Spleen (tissue), 11 donors: ENCODE measurements at regions not wholly inside any gene's neighbourhood (a gene's known extent, or its start where the extent isn't known, plus 50 kb on each side); places are given as distances from the start of the nearest gene placed in this dataset.

Source experiments
- DNase-seq: peaks from one replicate; pipeline ENCODE4 v3.0.0-alpha.2; 2020
- H3K27ac ChIP-seq, 8 donors: fragments of 200-600 bp; sonication (generic) in 7 of 8; 1 replicate in 4 of 8; 2 replicates in 4 of 8; pipeline versions ENCODE4 v1.5.0 to v1.8.0; 2016 to 2021; ENCODE audit warnings: inconsistent platforms in 4 of 8, mild to moderate bottlenecking in 4 of 8, moderate library complexity in 1 of 8
- H3K27me3 ChIP-seq, 7 donors: fragments of 200-600 bp; sonication (generic) in 6 of 7; replicated peaks in 1 of 7; 1 replicate in 4 of 7; 2 replicates in 3 of 7; pipeline versions ENCODE4 v1.5.0 to v1.8.0; 2016 to 2021; ENCODE audit warnings: inconsistent platforms in 3 of 7, mild to moderate bottlenecking in 1 of 7
- H3K36me3 ChIP-seq, 6 donors: fragments of 200-600 bp; sonication (generic) in 5 of 6; 1 replicate in 4 of 6; 2 replicates in 2 of 6; pipeline versions ENCODE4 v1.5.0 to v1.8.0; 2016 to 2021; ENCODE audit warnings: inconsistent platforms in 2 of 6
- H3K4me1 ChIP-seq, 6 donors: fragments of 200-600 bp; sonication (generic) in 5 of 6; 1 replicate in 3 of 6; 2 replicates in 3 of 6; pipeline versions ENCODE4 v1.5.0 to v1.8.0; 2016 to 2021; ENCODE audit warnings: inconsistent platforms in 3 of 6
- H3K4me3 ChIP-seq, 8 donors: fragments of 200-600 bp; sonication (generic) in 7 of 8; 1 replicate in 4 of 8; 2 replicates in 4 of 8; pipeline versions ENCODE4 v1.5.0 to v1.8.0; 2016 to 2021; ENCODE audit warnings: inconsistent platforms in 4 of 8, mild to moderate bottlenecking in 4 of 8, moderate library complexity in 2 of 8
- H3K9me3 ChIP-seq, 8 donors: fragments of 200-600 bp; sonication (generic) in 7 of 8; 1 replicate in 4 of 8; 2 replicates in 4 of 8; pipeline versions ENCODE4 v1.5.0 to v1.8.0; 2016 to 2021; ENCODE audit warnings: inconsistent platforms in 4 of 8
- POLR2A ChIP-seq, 3 donors: fragments of 450-650 bp; IDR thresholded peaks; one replicate each; pipeline ENCODE4 v1.5.1; 2017; ENCODE audit warnings: antibody characterized with exemption in 3 of 3, mild to moderate bottlenecking in 1 of 3
- POLR2AphosphoS5 ChIP-seq, 3 donors: sonication (generic); formaldehyde crosslinking; IDR thresholded peaks; one replicate each; pipeline ENCODE4 v1.5.1; 2017; ENCODE audit warnings: antibody characterized with exemption in 3 of 3
- WGBS, 5 donors: extraction: QIAGEN DNeasy Blood & Tissue Kit in 3 of 5; methylation state at CpG; one replicate each; pipeline versions ENCODE4 v1.1.5 to v1.1.7; 2013 to 2018; 5-methylcytosine and 5-hydroxymethylcytosine counted together
- intact Hi-C: fragments of 100-400 bp; cut with DNase I; formaldehyde crosslinking; loops from one replicate; pipeline ENCODE4 v1.15.0; 2023; ENCODE audit warnings: low total_unique reads
- TF ChIP-seq, protein P1 (sequence below), 11 experiments: fragments of 200-600 bp in 7 of 11; fragments of 450-650 bp in 4 of 11; sonication (generic) in 4 of 11; IDR thresholded peaks in 8 of 11; conservative IDR thresholded peaks in 3 of 11; 1 replicate in 7 of 11; 2 replicates in 4 of 11; pipeline versions ENCODE4 v1.4.0 to v1.8.0; 2016 to 2021; ENCODE audit warnings: antibody characterized with exemption in 11 of 11, inconsistent platforms in 4 of 11, mild to moderate bottlenecking in 1 of 11
- donor health status: healthy with polysubstance abuse.
- donor health status: DM: no; HTN: no; CAD: no; lungs with moderate emphysema.
- donor health status: DM: no; HTN: no; CAD: no.
- donor health status: Bipolar disorder and iron deficiency.
- donor health status: healthy.
- donor health status: DM: no; HTN: no; CAD: no.
- donor health status: DM: yes; HTN: yes; CAD: no.

DNA sequence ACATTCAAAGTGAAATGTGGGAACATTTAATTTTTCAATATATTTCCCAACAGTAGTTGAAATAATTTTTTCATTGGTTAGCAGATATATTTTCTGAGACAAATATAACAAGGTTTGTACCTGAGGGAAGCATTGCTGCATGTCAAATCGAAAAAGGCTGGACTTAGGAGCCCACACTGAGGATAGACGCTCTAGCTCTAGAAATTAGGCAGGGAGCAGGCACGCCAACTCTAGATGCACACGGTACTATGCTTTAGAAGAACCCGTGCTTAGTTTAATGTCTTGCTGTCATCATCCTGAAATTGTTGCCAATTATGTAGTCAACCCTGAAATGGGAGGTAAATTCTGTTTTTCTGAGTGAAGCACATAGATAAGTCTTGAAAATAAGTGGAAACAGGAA is 731.1 kb upstream of the ZNF804A start:
- 63 to 89% (median 83%) methylated on average over 5 of the region's 5 CpGs for WGBS, 5 donors
- intact Hi-C loops: no loop called here

DNA sequence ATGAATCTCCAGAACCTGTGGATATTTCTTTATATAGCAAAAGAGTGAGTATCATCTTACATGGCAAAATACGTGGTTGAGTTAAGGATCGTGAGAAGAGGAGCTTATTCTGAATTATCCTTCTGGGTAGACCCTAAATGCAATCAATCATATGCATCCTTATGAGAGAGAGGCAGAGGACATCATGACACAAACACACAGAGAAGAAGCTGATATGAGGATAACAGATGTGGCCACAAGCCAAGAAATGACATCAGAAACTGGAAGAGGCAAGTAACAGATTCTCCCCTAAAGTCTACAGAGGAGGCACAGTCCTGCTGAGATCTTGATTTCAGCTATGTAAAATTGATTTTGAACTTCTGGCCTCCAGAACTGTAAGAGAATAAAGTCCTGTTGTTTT is 730.2 kb upstream of the ZNF804A start:
- H3K4me3 ChIP-seq: no peak overlapping the region
- DNase-seq: no peak
- H3K27ac ChIP-seq: no peak overlapping the region
- TF ChIP-seq POLR2A (IDR thresholded peaks at IDR 0.05) (no peak), POLR2AphosphoS5 (IDR thresholded peaks at IDR 0.05) (no peak)
- TF ChIP-seq, protein P1, sequence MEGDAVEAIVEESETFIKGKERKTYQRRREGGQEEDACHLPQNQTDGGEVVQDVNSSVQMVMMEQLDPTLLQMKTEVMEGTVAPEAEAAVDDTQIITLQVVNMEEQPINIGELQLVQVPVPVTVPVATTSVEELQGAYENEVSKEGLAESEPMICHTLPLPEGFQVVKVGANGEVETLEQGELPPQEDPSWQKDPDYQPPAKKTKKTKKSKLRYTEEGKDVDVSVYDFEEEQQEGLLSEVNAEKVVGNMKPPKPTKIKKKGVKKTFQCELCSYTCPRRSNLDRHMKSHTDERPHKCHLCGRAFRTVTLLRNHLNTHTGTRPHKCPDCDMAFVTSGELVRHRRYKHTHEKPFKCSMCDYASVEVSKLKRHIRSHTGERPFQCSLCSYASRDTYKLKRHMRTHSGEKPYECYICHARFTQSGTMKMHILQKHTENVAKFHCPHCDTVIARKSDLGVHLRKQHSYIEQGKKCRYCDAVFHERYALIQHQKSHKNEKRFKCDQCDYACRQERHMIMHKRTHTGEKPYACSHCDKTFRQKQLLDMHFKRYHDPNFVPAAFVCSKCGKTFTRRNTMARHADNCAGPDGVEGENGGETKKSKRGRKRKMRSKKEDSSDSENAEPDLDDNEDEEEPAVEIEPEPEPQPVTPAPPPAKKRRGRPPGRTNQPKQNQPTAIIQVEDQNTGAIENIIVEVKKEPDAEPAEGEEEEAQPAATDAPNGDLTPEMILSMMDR (IDR thresholded peaks at IDR 0.05 in 8 of 11, conservative IDR thresholded peaks at IDR 0.05 in 3 of 11): no peak
- intact Hi-C loops: no loop called here
- H3K9me3 ChIP-seq: peaks cover 0 to 6% (median 0%) of the 10 kb centered on the region in 8 donors
- no peaks in the 10 kb centered on the region for H3K36me3 ChIP-seq
- H3K27me3 ChIP-seq: no peaks in the 10 kb centered on the region
- H3K4me1 ChIP-seq: no peaks in the 10 kb centered on the region
- WGBS, 5 donors: 84 to 91% (median 86%) methylated on average over 2 of the region's 2 CpGs

More for the DNA sequence above, 731.1 kb upstream of the ZNF804A start:
- TF ChIP-seq POLR2AphosphoS5 (IDR thresholded peaks at IDR 0.05): no peak
- TF ChIP-seq, protein P1 (IDR thresholded peaks at IDR 0.05 in 8 of 11, conservative IDR thresholded peaks at IDR 0.05 in 3 of 11): no peak
- Histone ChIP-seq H3K36me3 (no peaks in the 10 kb centered on the region), H3K4me1 (no peaks in the 10 kb centered on the region), H3K4me3 (no peak overlapping the region), H3K27me3 (no peaks in the 10 kb centered on the region), H3K9me3 (peaks cover 0 to 6% (median 0%) of the 10 kb centered on the region in 8 donors), H3K27ac (no peak overlapping the region)
- no peak for DNase-seq

DNA sequence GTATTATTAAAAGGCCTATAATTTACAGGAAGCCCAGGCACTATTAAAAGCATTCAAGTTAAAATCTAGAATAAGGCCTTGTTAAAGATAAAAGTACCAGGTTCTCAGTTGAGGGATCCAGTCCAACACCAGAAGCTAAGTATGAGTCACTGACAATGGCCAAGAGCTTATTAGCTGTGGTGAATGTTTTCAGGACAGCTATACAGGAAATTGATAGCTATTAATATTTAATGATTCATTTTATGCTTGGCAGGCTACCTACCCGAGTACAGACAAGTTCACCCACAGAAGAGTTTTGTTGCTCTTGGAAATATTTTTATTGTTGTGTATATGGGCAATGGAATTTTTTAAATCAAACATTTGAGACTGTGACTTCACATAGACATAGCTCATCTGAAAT is 729.6 kb upstream of the ZNF804A start:
- WGBS, 5 donors: 39 to 83% (median 62%) methylated on average over 1 of the region's 1 CpG
- Histone ChIP-seq H3K4me1 (no peaks in the 10 kb centered on the region), H3K27ac (no peak overlapping the region), H3K9me3 (peaks cover 0 to 4% (median 0%) of the 10 kb centered on the region in 8 donors), H3K4me3 (no peak overlapping the region), H3K27me3 (no peaks in the 10 kb centered on the region), H3K36me3 (no peaks in the 10 kb centered on the region)
- intact Hi-C loops: no loop called here
- TF ChIP-seq POLR2A (IDR thresholded peaks at IDR 0.05) (no peak), POLR2AphosphoS5 (IDR thresholded peaks at IDR 0.05) (no peak)
- TF ChIP-seq, protein P1 (IDR thresholded peaks at IDR 0.05 in 8 of 11, conservative IDR thresholded peaks at IDR 0.05 in 3 of 11): no peak
- no peak for DNase-seq

DNA sequence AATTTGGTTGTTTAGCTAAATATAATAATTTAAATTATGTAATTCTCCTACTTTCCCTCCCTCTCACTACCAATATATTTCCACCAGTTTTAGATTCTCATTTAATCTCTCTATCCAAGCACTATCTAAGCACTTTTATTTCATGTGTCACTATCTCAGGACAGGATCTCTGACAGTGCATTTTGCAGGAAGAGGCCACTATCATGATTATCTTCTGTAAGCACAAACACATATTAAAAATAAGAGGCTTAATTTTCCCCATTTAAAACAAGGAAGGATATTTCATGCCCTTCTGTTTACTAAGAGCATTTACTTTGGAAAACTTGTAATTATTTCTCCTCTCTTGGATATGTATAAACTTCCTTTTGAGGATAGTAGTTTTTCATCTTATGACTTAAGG is 726.2 kb upstream of the ZNF804A start:
- H3K4me3 ChIP-seq: no peak overlapping the region
- H3K27ac ChIP-seq: no peak overlapping the region
- DNase-seq: no peak
- TF ChIP-seq POLR2A (IDR thresholded peaks at IDR 0.05): no peak
- no peak for TF ChIP-seq POLR2AphosphoS5 (IDR thresholded peaks at IDR 0.05)
- TF ChIP-seq, protein P1 (IDR thresholded peaks at IDR 0.05 in 8 of 11, conservative IDR thresholded peaks at IDR 0.05 in 3 of 11): no peak
- peaks cover 0 to 4% (median 0%) of the 10 kb centered on the region in 8 donors for H3K9me3 ChIP-seq
- H3K4me1 ChIP-seq: no peaks in the 10 kb centered on the region
- intact Hi-C loops: no loop called here
- no peaks in the 10 kb centered on the region for H3K36me3 ChIP-seq
- no peaks in the 10 kb centered on the region for H3K27me3 ChIP-seq
